HL-60/S4 treated with phorbol 12-myristate 13-acetate at 8.2 ng/mL for 4 days and 3 days (cell line): ENCODE measurements at regions not wholly inside any gene's neighbourhood (a gene's known extent, or its start where the extent isn't known, plus 50 kb on each side); places are given as distances from the start of the nearest gene placed in this dataset.
"Not testable (repeated sequence)": the region's sequence is repeated elsewhere in the genome, so short reads cannot be mapped to it uniquely, and the experiment has no call there.

Source experiments
- in situ Hi-C: fragments of 300-500 bp; cut with MboI; formaldehyde crosslinking; loops from 2 replicates; pipeline ENCODE4 v1.15.0; 2022; ENCODE audit warnings: low sequenced_read_pairs

- in situ Hi-C loops, result no loop called here
These were observed 254.3 kb upstream of the SLITRK1 start for GRCh38 chr13:84136582-84136981.

- in situ Hi-C loops, result no loop called here
These were observed 250.2 kb upstream of the SLITRK1 start for GRCh38 chr13:84132491-84132890.

- in situ Hi-C loops, result no loop called here
These were observed 249.0 kb upstream of the SLITRK1 start for GRCh38 chr13:84131249-84131648.

- in situ Hi-C loops, result no loop called here
These were observed 248.3 kb upstream of the SLITRK1 start for GRCh38 chr13:84130495-84131114.

GRCh38 chr13:84129966-84130365 is 247.7 kb upstream of the SLITRK1 start:
- in situ Hi-C loops, result no loop called here

DNA sequence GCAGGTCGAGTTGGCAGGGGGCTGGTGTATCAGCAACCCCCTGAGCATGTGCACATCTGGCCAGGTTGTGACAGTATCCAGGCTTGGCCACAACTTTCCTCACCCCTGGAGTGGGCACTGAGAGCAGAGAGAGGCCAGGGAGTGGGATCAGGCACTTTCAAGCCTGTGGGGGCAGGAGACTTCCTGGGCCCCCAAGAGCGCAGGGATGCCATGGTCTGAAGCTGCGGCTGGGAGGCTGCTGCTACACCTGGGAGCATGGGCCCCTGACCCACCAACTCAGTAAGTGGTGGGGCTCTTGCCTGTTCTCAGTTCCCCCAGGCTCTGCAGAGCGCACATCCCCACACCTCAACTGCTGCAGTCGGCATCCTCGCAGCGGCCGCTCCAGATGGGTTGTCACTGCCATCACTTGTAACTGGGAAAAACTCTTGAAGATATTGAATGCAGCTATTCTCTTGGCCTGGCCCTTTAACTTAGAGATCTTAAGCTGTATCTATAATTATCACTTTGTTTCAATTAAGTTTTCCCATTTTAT is 245.4 kb upstream of the SLITRK1 start:
- in situ Hi-C loops, result no loop called here

DNA sequence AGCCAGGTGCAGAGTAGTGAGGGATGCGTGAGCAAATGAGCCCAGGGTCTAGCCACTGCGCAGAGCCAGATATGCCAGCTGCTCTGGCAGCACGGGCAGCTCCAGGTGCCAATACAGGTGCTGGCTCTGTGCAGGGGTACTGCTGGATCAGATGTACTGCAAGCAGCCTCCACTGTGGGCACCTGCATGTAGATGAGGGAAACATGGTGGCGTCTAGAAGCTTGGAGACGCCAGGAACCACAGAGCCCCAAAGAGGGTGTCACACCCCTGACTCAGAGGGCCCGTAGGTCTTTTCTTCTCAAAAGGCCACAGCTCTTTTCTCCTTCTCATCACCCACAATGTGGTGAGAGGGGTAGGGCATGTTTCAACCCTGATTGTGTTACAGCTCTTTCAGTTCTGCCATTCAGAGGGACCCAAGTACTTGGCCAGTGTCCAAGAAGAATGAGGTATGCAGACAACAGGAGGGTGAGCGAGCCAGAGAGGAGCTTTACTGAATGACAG is 244.4 kb upstream of the SLITRK1 start:
- in situ Hi-C loops, result no loop called here

GRCh38 chr13:84121456-84121855 is 239.2 kb upstream of the SLITRK1 start:
- in situ Hi-C loops, result no loop called here

- in situ Hi-C loops, result no loop called here
These were observed 236.7 kb upstream of the SLITRK1 start for GRCh38 chr13:84118839-84119409.

DNA sequence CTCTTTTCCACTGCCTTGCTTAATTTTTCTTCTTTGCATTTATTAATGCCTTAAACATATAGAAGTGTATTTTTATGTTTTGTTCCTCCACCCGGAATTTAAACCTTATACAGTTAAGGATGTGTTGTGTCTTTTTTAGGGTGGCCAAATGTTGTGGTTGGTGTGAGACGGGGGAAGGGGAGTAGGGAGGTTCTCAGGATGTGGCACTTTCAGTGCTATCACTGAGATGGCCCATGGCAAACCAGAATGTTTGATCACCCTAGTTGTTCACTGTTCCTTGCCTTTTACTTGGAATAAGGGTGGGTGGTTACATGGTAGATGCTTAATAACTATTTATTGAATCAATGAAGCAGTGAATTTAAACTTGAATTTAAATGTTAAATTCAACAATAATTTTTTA is 216.0 kb upstream of the SLITRK1 start:
- in situ Hi-C loops, result no loop called here

DNA sequence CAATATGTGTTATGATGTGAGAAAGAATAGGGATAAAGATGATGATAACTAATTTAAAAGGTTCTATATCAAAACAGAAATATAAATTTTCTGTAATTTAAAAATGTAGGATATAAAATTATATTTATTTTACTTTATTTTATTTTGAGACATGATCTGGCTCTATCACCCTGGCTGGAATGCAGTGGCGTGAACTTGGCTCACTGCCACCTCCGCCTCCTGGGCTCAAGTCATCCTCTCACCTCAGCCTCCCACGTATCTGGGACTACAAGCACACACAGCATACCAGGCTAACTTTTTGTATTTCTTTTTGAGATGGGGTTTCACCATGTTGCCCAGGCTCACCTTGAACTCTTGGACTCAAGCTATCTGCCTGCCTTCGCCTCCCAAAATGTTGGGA is 214.9 kb upstream of the SLITRK1 start:
- in situ Hi-C loops, result no loop called here

GRCh38 chr13:84096216-84096615 is 213.9 kb upstream of the SLITRK1 start:
- in situ Hi-C loops, result no loop called here

DNA sequence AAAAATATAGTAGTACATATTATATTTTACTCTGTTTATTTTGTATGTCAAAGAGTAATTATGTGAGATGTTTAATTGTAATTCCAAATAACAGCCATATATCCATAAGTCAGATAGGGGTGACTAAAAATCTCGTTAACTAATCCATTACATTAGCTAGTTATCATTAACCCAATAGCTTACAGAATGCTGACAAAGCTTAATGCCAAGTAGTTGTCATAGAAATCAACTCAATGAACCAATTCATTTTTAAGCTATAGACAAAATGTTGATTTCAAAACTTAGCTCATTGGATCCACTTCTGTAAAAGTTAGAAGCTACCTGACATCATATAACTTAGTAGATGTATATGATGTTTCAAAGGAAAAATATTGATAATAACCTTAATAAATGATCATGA is 206.7 kb upstream of the SLITRK1 start:
- in situ Hi-C loops, result no loop called here

- in situ Hi-C loops, result no loop called here
These were observed 204.5 kb upstream of the SLITRK1 start for GRCh38 chr13:84086847-84087162.

GRCh38 chr13:84086098-84086846 is 204.0 kb upstream of the SLITRK1 start:
- in situ Hi-C loops, result not testable (repeated sequence)

DNA sequence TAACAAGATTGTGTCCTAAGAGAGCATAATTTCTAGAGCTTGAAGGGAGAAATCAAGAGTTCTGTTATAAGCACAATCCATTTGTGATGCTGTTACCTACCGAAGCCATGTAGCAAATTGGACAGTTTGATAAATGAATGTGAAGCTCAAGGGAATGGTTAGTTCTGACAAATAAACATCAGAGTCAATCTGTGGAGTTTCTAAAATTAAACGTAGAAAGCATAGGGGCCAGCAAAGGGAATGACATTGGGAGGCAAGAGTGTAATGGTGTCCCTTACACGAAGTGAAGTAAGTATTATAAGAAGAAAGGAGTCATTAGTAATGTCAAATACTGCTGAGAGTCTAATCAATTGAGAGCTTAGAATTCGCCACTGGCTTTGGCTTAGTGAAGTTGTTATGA is 200.2 kb upstream of the SLITRK1 start:
- in situ Hi-C loops, result no loop called here

DNA sequence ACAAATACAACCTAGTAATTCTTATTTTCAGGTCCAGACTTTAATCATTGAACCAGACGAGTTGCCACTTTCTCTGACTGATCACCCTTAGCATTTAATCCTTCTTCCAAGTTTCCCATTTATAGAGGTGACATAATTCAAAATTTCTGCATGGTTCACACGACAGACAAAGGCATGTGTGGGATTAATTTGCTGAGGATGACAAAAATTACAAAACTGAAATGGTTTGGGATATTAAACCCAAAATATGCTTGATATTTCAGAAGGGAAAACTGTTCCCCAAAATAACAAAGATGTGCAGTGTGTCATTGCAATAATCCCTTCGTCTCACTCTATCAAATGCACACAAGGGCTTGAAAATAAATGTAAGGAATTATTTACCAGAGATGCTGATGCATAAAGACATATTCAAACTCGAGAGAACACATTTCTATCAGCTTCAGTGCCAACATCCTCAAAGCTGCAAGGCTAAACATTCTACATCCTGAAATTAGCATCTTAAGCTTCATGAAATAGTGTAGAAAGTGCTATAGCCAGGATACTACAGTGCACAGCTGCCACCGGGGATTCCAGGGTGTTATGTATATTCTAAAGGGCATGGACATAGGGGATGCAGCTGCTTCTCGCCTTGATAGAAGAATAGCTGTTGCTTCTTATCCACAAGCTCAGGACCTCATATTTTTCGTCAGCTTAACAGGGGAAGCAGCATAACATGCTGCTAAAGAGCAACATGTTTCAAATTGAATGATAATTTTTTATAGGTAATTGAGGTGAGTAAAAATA is 198.7 kb upstream of the SLITRK1 start:
- in situ Hi-C loops, result no loop called here

- in situ Hi-C loops, result no loop called here
These were observed 195.0 kb upstream of the SLITRK1 start for GRCh38 chr13:84077271-84077670.

GRCh38 chr13:84076280-84076679 is 194.0 kb upstream of the SLITRK1 start:
- in situ Hi-C loops, result no loop called here

- in situ Hi-C loops, result no loop called here
These were observed 168.3 kb upstream of the SLITRK1 start for GRCh38 chr13:84050536-84050935.
